HG03095 (cell line): ENCODE measurements at regions not wholly inside any gene's neighbourhood (a gene's known extent, or its start where the extent isn't known, plus 50 kb on each side); places are given as distances from the start of the nearest gene placed in this dataset.
"Not testable (repeated sequence)": the region's sequence is repeated elsewhere in the genome, so short reads cannot be mapped to it uniquely, and the experiment has no call there.

Experiments
- ATAC-seq: cut with Tn5 transposase; IDR thresholded peaks from one replicate; pipeline ENCODE4 v1.9.1; 2021; ENCODE audit warnings: moderate library complexity; ENCODE audit not compliant: unreplicated experiment

- no peak for ATAC-seq
Observed at GRCh38 chr1:82152356-82153271, 351.9 kb downstream of the ADGRL2 start.

GRCh38 chr1:82145656-82146055 is 344.9 kb downstream of the ADGRL2 start:
- ATAC-seq, result no peak

- no peak for ATAC-seq
Observed at GRCh38 chr1:82143108-82143833, 342.5 kb downstream of the ADGRL2 start.

GRCh38 chr1:82141390-82141789 is 340.7 kb downstream of the ADGRL2 start:
- no peak for ATAC-seq

- no peak for ATAC-seq
Observed at GRCh38 chr1:82139751-82140468, 339.2 kb downstream of the ADGRL2 start.

GRCh38 chr1:82136351-82136750 is 335.6 kb downstream of the ADGRL2 start:
- ATAC-seq, result not testable (repeated sequence)

GRCh38 chr1:82125866-82126265 is 325.1 kb downstream of the ADGRL2 start:
- ATAC-seq, result no peak

- ATAC-seq, result no peak
Observed at GRCh38 chr1:82125119-82125518, 324.4 kb downstream of the ADGRL2 start.

- no peak for ATAC-seq
Observed at GRCh38 chr1:82121421-82121820, 320.7 kb downstream of the ADGRL2 start.

GRCh38 chr1:82116105-82116504 is 315.4 kb downstream of the ADGRL2 start:
- no peak for ATAC-seq

GRCh38 chr1:82114887-82115286 is 314.2 kb downstream of the ADGRL2 start:
- no peak for ATAC-seq

- no peak for ATAC-seq
Observed at GRCh38 chr1:82110366-82111254, 309.9 kb downstream of the ADGRL2 start.

GRCh38 chr1:82108843-82109242 is 308.1 kb downstream of the ADGRL2 start:
- ATAC-seq, result no peak

- ATAC-seq, result no peak
Observed at GRCh38 chr1:82106672-82107071, 305.9 kb downstream of the ADGRL2 start.

GRCh38 chr1:82099170-82099569 is 298.4 kb downstream of the ADGRL2 start:
- ATAC-seq, result no peak

- ATAC-seq, result no peak
Observed at GRCh38 chr1:82094136-82094535, 293.4 kb downstream of the ADGRL2 start.

GRCh38 chr1:82091729-82092128 is 291.0 kb downstream of the ADGRL2 start:
- no peak for ATAC-seq

GRCh38 chr1:82091265-82091664 is 290.5 kb downstream of the ADGRL2 start:
- no peak for ATAC-seq

GRCh38 chr1:82090104-82090503 is 289.4 kb downstream of the ADGRL2 start:
- ATAC-seq, result no peak

- no peak for ATAC-seq
Observed at GRCh38 chr1:82086739-82087138, 286.0 kb downstream of the ADGRL2 start.
